Activated CD8-positive, alpha-beta memory T cell treated with anti-CD3 and anti-CD28 coated beads, Interleukin-2, amount 50 U/mL, for 48 hours (primary cell): ENCODE measurements at regions not wholly inside any gene's neighbourhood (a gene's known extent, or its start where the extent isn't known, plus 50 kb on each side); places are given as distances from the start of the nearest gene placed in this dataset.

ENCODE experiments used
- DNase-seq: peaks from one replicate; pipeline ENCODE4 v3.0.0-alpha.2; 2020

GRCh38 chr16:55184052-55184451 is 140.0 kb upstream of the IRX6 start:
- DNase-seq, result no peak

GRCh38 chr16:55184619-55185018 is 139.4 kb upstream of the IRX6 start:
- DNase-seq, result no peak

- no peak for DNase-seq
These were observed 134.8 kb upstream of the IRX6 start for GRCh38 chr16:55189224-55189623.

- no peak for DNase-seq
These were observed 134.0 kb upstream of the IRX6 start for GRCh38 chr16:55189682-55190636.

- no peak for DNase-seq
These were observed 131.3 kb upstream of the IRX6 start for GRCh38 chr16:55192734-55193133.

- DNase-seq, result no peak
These were observed 120.4 kb upstream of the IRX6 start for GRCh38 chr16:55203570-55203969.

GRCh38 chr16:55204069-55204468 is 119.9 kb upstream of the IRX6 start:
- no peak for DNase-seq

- no peak for DNase-seq
These were observed 119.1 kb upstream of the IRX6 start for GRCh38 chr16:55204923-55205322.

- no peak for DNase-seq
These were observed 116.1 kb upstream of the IRX6 start for GRCh38 chr16:55207693-55208428.

- no peak for DNase-seq
These were observed 114.4 kb upstream of the IRX6 start for GRCh38 chr16:55209626-55210025.

- no peak for DNase-seq
These were observed 111.2 kb upstream of the IRX6 start for GRCh38 chr16:55212791-55213190.

- no peak for DNase-seq
These were observed 109.6 kb upstream of the IRX6 start for GRCh38 chr16:55214412-55214811.

GRCh38 chr16:55214974-55215494 is 109.0 kb upstream of the IRX6 start:
- no peak for DNase-seq

GRCh38 chr16:55217392-55217791 is 106.6 kb upstream of the IRX6 start:
- DNase-seq, result no peak

- DNase-seq, result no peak
These were observed 102.2 kb upstream of the IRX6 start for GRCh38 chr16:55221836-55222235.

GRCh38 chr16:55222486-55222885 is 101.5 kb upstream of the IRX6 start:
- no peak for DNase-seq

- no peak for DNase-seq
These were observed 97.9 kb upstream of the IRX6 start for GRCh38 chr16:55225972-55226542.

GRCh38 chr16:55232822-55233221 is 91.2 kb upstream of the IRX6 start:
- no peak for DNase-seq

GRCh38 chr16:55233464-55233863 is 90.5 kb upstream of the IRX6 start:
- no peak for DNase-seq

GRCh38 chr16:55236655-55237054 is 87.3 kb upstream of the IRX6 start:
- no peak for DNase-seq

- no peak for DNase-seq
These were observed 84.3 kb upstream of the IRX6 start for GRCh38 chr16:55239723-55240122.

GRCh38 chr16:55240888-55241287 is 83.1 kb upstream of the IRX6 start:
- no peak for DNase-seq

GRCh38 chr16:55242667-55243066 is 81.3 kb upstream of the IRX6 start:
- DNase-seq, result no peak

GRCh38 chr16:55248058-55248457 is 75.9 kb upstream of the IRX6 start:
- DNase-seq, result no peak
